ENCODE measurements at regions not wholly inside any gene's neighbourhood (a gene's known extent, or its start where the extent isn't known, plus 50 kb on each side); places are given as distances from the start of the nearest gene placed in this dataset.
A peak's percentile ranks its signal among the peaks of the same experiment; 100 is the strongest.
"Not testable (repeated sequence)": the region's sequence is repeated elsewhere in the genome, so short reads cannot be mapped to it uniquely, and the experiment has no call there.

GRCh38 chr11:67776852-67777520 lies 102.6 kb upstream of the ALDH3B2 start:
- no peak for DNase-seq
- Histone ChIP-seq H3K9me3 (ENCODE audit: control insufficient read depth, low read depth, low read length) (no peaks in the 10 kb centered on the region), H3K27me3 (ENCODE audit: control insufficient read depth, insufficient read depth, low read length) (no peaks in the 10 kb centered on the region), H3K4me1 (ENCODE audit: control insufficient read depth, insufficient read depth, low read length) (peaks cover 2% of the 10 kb centered on the region), H3K27ac (ENCODE audit: low read length) (no peak overlapping the region), H3K36me3 (ENCODE audit: control insufficient read depth, insufficient read depth, low read length) (no peaks in the 10 kb centered on the region), H3K4me3 (ENCODE audit: low read length) (no peak overlapping the region)
- 65% methylated on average over 3 of the region's 4 CpGs for WGBS (ENCODE audit: insufficient coverage, low lambda C conversion rate)

GRCh38 chr11:67774175-67774574 lies 99.8 kb upstream of the ALDH3B2 start:
- not testable (repeated sequence) for H3K36me3 ChIP-seq (ENCODE audit: control insufficient read depth, insufficient read depth, low read length); H3K27ac ChIP-seq (ENCODE audit: low read length); H3K4me1 ChIP-seq (ENCODE audit: control insufficient read depth, insufficient read depth, low read length); H3K4me3 ChIP-seq (ENCODE audit: low read length); H3K27me3 ChIP-seq (ENCODE audit: control insufficient read depth, insufficient read depth, low read length); H3K9me3 ChIP-seq (ENCODE audit: control insufficient read depth, low read depth, low read length); DNase-seq
- WGBS (ENCODE audit: insufficient coverage, low lambda C conversion rate): no CpG with 5 or more reads among the region's 8 CpGs

GRCh38 chr11:67768001-67768730 lies 93.7 kb upstream of the ALDH3B2 start:
- not testable (repeated sequence) for DNase-seq; H3K9me3 ChIP-seq (ENCODE audit: control insufficient read depth, low read depth, low read length); H3K27ac ChIP-seq (ENCODE audit: low read length); H3K4me3 ChIP-seq (ENCODE audit: low read length); H3K36me3 ChIP-seq (ENCODE audit: control insufficient read depth, insufficient read depth, low read length); H3K27me3 ChIP-seq (ENCODE audit: control insufficient read depth, insufficient read depth, low read length); H3K4me1 ChIP-seq (ENCODE audit: control insufficient read depth, insufficient read depth, low read length)
- WGBS (ENCODE audit: insufficient coverage, low lambda C conversion rate): no CpG with 5 or more reads among the region's 11 CpGs

DNA sequence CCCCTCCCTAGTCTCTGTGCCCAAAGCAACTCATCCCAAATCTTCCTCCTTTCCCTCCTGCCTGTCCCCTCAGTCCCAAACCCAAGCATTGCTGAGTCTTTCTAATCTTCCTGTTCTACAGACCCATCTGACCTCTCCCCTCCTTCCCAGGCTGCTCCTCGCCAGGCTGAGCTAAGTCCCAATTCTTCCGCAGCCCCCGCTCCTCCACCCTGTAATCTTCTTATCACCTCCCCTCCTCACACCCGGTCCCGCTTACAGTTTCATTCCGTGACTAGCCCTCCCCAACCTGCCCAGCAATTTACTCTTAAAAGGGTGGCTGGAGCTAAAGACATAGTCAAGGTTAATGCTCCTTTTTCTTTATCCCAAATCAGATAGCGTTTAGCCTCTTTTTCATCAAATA lies 86.8 kb upstream of the ALDH3B2 start:
- H3K4me3 ChIP-seq (ENCODE audit: low read length); H3K27ac ChIP-seq (ENCODE audit: low read length): not testable (repeated sequence)
- 15% methylated on average over 3 of the region's 7 CpGs for WGBS (ENCODE audit: insufficient coverage, low lambda C conversion rate)

DNA sequence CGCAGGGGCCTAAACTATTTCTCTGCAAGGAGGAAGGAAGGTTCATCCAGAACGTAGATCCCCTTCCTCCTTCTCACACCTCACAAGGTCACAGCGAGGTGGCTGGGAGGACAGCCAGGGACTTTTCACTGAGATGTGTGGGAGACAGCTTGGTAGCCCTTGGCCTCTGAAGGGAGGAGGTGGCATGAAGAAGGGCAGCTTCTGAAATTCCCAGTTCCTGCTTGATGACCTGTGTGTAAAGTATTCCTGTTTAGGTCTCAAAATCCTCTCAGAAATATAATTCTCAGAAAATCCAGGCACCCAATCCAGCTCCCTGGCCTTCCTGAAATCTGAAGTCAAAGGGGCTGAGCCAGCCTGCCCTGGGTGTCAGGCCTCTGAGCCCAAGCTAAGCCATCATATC lies 84.9 kb upstream of the ALDH3B2 start:
- H3K27ac ChIP-seq (ENCODE audit: low read length); DNase-seq; H3K4me3 ChIP-seq (ENCODE audit: low read length); H3K27me3 ChIP-seq (ENCODE audit: control insufficient read depth, insufficient read depth, low read length); H3K9me3 ChIP-seq (ENCODE audit: control insufficient read depth, low read depth, low read length); H3K36me3 ChIP-seq (ENCODE audit: control insufficient read depth, insufficient read depth, low read length): not testable (repeated sequence)
- WGBS (ENCODE audit: insufficient coverage, low lambda C conversion rate): no CpG with 5 or more reads among the region's 3 CpGs
- peaks cover 14% of the 10 kb centered on the region for H3K4me1 ChIP-seq (ENCODE audit: control insufficient read depth, insufficient read depth, low read length)

More for the DNA sequence above, 86.8 kb upstream of the ALDH3B2 start:
- H3K36me3 ChIP-seq (ENCODE audit: control insufficient read depth, insufficient read depth, low read length); H3K27me3 ChIP-seq (ENCODE audit: control insufficient read depth, insufficient read depth, low read length); DNase-seq; H3K9me3 ChIP-seq (ENCODE audit: control insufficient read depth, low read depth, low read length): not testable (repeated sequence)
- peaks cover 14% of the 10 kb centered on the region for H3K4me1 ChIP-seq (ENCODE audit: control insufficient read depth, insufficient read depth, low read length)

DNA sequence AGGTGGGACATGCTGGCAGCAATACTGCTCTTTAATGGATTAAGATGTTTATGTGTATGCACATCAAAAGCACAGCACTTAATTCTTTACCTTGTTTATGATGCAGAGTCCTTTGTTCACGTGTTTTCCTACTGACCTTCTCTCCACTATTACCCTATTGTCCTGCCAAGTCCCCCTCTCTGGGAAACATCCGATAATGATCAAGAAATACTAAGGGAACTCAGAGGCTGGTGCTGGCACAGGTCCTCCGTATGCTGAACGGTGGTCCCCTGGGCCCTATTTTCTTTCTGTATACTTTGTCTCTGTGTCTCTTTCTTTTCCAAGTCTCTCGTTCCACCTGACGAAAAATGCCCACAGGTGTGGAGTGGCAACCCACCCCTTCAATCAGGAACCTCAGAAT lies 84.0 kb upstream of the ALDH3B2 start:
- H3K36me3 ChIP-seq (ENCODE audit: control insufficient read depth, insufficient read depth, low read length); H3K27me3 ChIP-seq (ENCODE audit: control insufficient read depth, insufficient read depth, low read length); H3K4me3 ChIP-seq (ENCODE audit: low read length); H3K9me3 ChIP-seq (ENCODE audit: control insufficient read depth, low read depth, low read length): not testable (repeated sequence)
- H3K4me1 ChIP-seq (ENCODE audit: control insufficient read depth, insufficient read depth, low read length): peaks cover 14% of the 10 kb centered on the region
- 34% methylated on average over 3 of the region's 6 CpGs for WGBS (ENCODE audit: insufficient coverage, low lambda C conversion rate)
- peak in 1 of 2 donors; percentile 27 for DNase-seq
- peak overlapping the region; percentile 54 for H3K27ac ChIP-seq (ENCODE audit: low read length)

DNA sequence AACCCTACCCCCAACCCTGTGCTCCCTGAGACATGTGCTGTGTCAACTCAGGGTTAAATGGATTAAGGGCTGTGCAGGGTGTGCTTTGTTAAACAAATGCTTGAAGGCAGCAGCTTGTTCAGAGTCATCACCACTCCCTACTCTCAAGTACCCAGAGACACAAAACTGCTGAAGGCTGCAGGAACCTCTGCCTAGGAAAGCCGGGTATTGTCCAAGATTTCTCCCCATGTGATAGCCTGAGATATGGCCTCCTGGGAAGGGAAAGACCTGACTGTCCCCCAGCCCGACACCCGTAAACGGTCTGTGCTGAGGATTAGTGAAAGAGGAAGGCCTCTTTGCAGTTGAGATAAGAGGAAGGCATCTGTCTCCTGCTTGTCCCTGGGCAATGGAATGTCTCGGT lies 83.6 kb upstream of the ALDH3B2 start:
- no CpG with 5 or more reads among the region's 5 CpGs for WGBS (ENCODE audit: insufficient coverage, low lambda C conversion rate)
- not testable (repeated sequence) for H3K4me3 ChIP-seq (ENCODE audit: low read length); H3K9me3 ChIP-seq (ENCODE audit: control insufficient read depth, low read depth, low read length); H3K36me3 ChIP-seq (ENCODE audit: control insufficient read depth, insufficient read depth, low read length); H3K27me3 ChIP-seq (ENCODE audit: control insufficient read depth, insufficient read depth, low read length)
- Histone ChIP-seq H3K27ac (ENCODE audit: low read length) (peak overlapping the region; percentile 54), H3K4me1 (ENCODE audit: control insufficient read depth, insufficient read depth, low read length) (peaks cover 14% of the 10 kb centered on the region)
- DNase-seq: peak; percentile 69 to 89

DNA sequence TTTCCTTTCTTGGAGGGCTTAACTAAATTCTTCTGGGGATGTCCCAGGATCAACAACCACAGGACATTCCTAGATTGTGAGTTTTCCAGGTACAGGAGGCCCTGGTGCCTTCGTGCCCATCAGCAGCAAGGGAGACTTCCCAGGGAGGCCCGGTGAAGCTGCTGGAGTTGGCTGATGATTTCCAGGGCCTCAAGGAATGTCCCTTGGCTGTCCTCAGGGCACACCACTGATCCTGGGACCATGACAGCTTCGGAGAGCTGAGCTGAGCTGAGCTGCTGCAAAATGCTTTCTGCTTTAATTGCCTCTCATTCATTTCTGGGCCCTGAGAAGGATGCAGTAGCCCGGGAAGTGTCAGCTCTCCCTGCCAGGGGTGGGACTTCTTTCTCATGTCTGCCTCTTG lies 79.4 kb upstream of the ALDH3B2 start:
- peaks cover 14% of the 10 kb centered on the region for H3K4me1 ChIP-seq (ENCODE audit: control insufficient read depth, insufficient read depth, low read length)
- not testable (repeated sequence) for H3K36me3 ChIP-seq (ENCODE audit: control insufficient read depth, insufficient read depth, low read length); H3K27ac ChIP-seq (ENCODE audit: low read length); H3K9me3 ChIP-seq (ENCODE audit: control insufficient read depth, low read depth, low read length); DNase-seq; H3K4me3 ChIP-seq (ENCODE audit: low read length); H3K27me3 ChIP-seq (ENCODE audit: control insufficient read depth, insufficient read depth, low read length)
- WGBS (ENCODE audit: insufficient coverage, low lambda C conversion rate): no CpG with 5 or more reads among the region's 4 CpGs

DNA sequence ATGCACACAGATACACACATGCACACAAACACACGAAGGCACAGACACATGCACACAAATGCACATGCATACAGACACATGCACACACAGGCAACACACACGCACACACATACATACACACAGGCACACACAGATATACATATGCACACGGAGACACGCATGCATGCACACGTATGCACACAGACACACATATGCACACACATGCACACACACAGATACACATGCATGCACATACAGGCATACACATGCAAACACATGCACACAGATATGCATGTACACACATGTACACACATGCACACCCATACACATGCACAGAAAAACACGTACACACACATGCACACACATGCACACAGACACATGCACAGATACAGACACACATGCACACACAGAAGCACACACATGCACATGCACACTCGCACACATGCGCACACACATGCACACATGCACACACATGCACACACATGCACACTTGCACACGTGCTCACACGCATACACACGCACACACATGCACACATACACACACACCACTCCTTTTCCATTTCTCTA lies 70.8 kb upstream of the ALDH3B2 start:
- no CpG with 5 or more reads among the region's 11 CpGs for WGBS (ENCODE audit: insufficient coverage, low lambda C conversion rate)
- no peak overlapping the region for H3K27ac ChIP-seq (ENCODE audit: low read length)
- H3K27me3 ChIP-seq (ENCODE audit: control insufficient read depth, insufficient read depth, low read length): no peaks in the 10 kb centered on the region
- H3K4me1 ChIP-seq (ENCODE audit: control insufficient read depth, insufficient read depth, low read length): no peaks in the 10 kb centered on the region
- no peaks in the 10 kb centered on the region for H3K36me3 ChIP-seq (ENCODE audit: control insufficient read depth, insufficient read depth, low read length)
- no peak for DNase-seq
- H3K4me3 ChIP-seq (ENCODE audit: low read length): no peak overlapping the region
- H3K9me3 ChIP-seq (ENCODE audit: control insufficient read depth, low read depth, low read length): no peaks in the 10 kb centered on the region

- not testable (repeated sequence) for H3K27me3 ChIP-seq (ENCODE audit: control insufficient read depth, insufficient read depth, low read length); H3K36me3 ChIP-seq (ENCODE audit: control insufficient read depth, insufficient read depth, low read length); H3K27ac ChIP-seq (ENCODE audit: low read length); H3K4me3 ChIP-seq (ENCODE audit: low read length); H3K4me1 ChIP-seq (ENCODE audit: control insufficient read depth, insufficient read depth, low read length); DNase-seq; H3K9me3 ChIP-seq (ENCODE audit: control insufficient read depth, low read depth, low read length)
- no CpG with 5 or more reads among the region's 9 CpGs for WGBS (ENCODE audit: insufficient coverage, low lambda C conversion rate)
Measured at GRCh38 chr11:67744231-67744630, 69.8 kb upstream of the ALDH3B2 start.

All from large intestine (tissue), 3 donors.